Gastrocnemius medialis (tissue), 4 donors: ENCODE measurements at regions not wholly inside any gene's neighbourhood (a gene's known extent, or its start where the extent isn't known, plus 50 kb on each side); places are given as distances from the start of the nearest gene placed in this dataset.

Source experiments
- CTCF ChIP-seq, 5 experiments: fragments of 450-650 bp in 3 of 5; fragments of 200-600 bp in 2 of 5; sonication (generic) in 2 of 5; IDR thresholded peaks in 4 of 5; conservative IDR thresholded peaks in 1 of 5; 1 replicate in 4 of 5; 2 replicates in 1 of 5; pipeline ENCODE4 v1.5.1; 2016 to 2019; ENCODE audit warnings: antibody characterized with exemption in 5 of 5, mild to moderate bottlenecking in 3 of 5, moderate library complexity in 3 of 5
- POLR2A ChIP-seq, 2 donors: fragments of 450-650 bp; IDR thresholded peaks; one replicate each; pipeline ENCODE4 v1.6.1; 2017; ENCODE audit warnings: antibody characterized with exemption in 2 of 2, mild to moderate bottlenecking in 2 of 2, moderate library complexity in 2 of 2

- TF ChIP-seq CTCF (IDR thresholded peaks at IDR 0.05 in 4 of 5, conservative IDR thresholded peaks at IDR 0.05 in 1 of 5) (no peak), POLR2A (IDR thresholded peaks at IDR 0.05) (no peak)
Observed at GRCh38 chr6:44701637-44702101, 314.2 kb downstream of the CDC5L start.
